GM12878 (cell line): ENCODE measurements at regions not wholly inside any gene's neighbourhood (a gene's known extent, or its start where the extent isn't known, plus 50 kb on each side); places are given as distances from the start of the nearest gene placed in this dataset.

Experiments used
- ATF7 ChIP-seq: fragments of 450-650 bp; IDR thresholded peaks from 2 replicates; pipeline ENCODE4 v1.6.1; 2016; ENCODE audit warnings: low read depth, mild to moderate bottlenecking
- CTCF ChIP-seq, 3 experiments: IDR thresholded peaks in 2 of 3; conservative IDR thresholded peaks in 1 of 3; 2 replicates each; pipeline ENCODE4 v1.5.1; 2011; ENCODE audit warnings: low read depth in 3 of 3, low read length in 3 of 3, mild to moderate bottlenecking in 3 of 3, control low read depth in 2 of 3, moderate library complexity in 2 of 3, inconsistent platforms in 1 of 3, mixed read lengths in 1 of 3; ENCODE audit not compliant: control insufficient read depth in 2 of 3, insufficient read depth in 1 of 3; ENCODE audit errors: extremely low read depth in 1 of 3
- EZH2 ChIP-seq: IDR thresholded peaks from 2 replicates; pipeline ENCODE4 v1.6.1; 2012; ENCODE audit warnings: low read depth, mild to moderate bottlenecking, control low read depth, inconsistent platforms, low read length, borderline replicate concordance; ENCODE audit not compliant: control insufficient read depth
- FOXK2 ChIP-seq: fragments of 450-650 bp; IDR thresholded peaks from 2 replicates; pipeline ENCODE4 v1.6.1; 2017; ENCODE audit warnings: mild to moderate bottlenecking, moderate library complexity
- POLR2AphosphoS5 ChIP-seq: IDR thresholded peaks from 2 replicates; pipeline ENCODE4 v1.6.1; 2011; ENCODE audit warnings: mild to moderate bottlenecking, low read length, inconsistent platforms
- SP1 ChIP-seq: IDR thresholded peaks from one replicate; pipeline ENCODE4 v1.6.1; 2011; ENCODE audit warnings: low read depth, low read length
- SRF ChIP-seq, 2 experiments: IDR thresholded peaks; 2 replicates each; pipeline ENCODE4 v1.6.1; 2011; ENCODE audit warnings: low read depth in 2 of 2, low read length in 2 of 2, mild to moderate bottlenecking in 1 of 2, moderate library complexity in 1 of 2
- YY1 ChIP-seq: IDR thresholded peaks from 2 replicates; pipeline ENCODE4 v1.6.1; 2011; ENCODE audit warnings: low read depth, mild to moderate bottlenecking, low read length
- ZNF24 ChIP-seq: fragments of 450-650 bp; IDR thresholded peaks from 2 replicates; pipeline ENCODE4 v1.6.1; 2017; ENCODE audit warnings: antibody characterized with exemption, mild to moderate bottlenecking
- TF ChIP-seq, protein P1 (sequence below): IDR thresholded peaks from 2 replicates; pipeline ENCODE4 v1.6.1; 2011; ENCODE audit warnings: low read depth, low read length, improper control_type of control experiment, borderline replicate concordance

- TF ChIP-seq EZH2 = no peak
- no peak for TF ChIP-seq CTCF (IDR thresholded peaks at IDR 0.05 in 2 of 3, conservative IDR thresholded peaks at IDR 0.05 in 1 of 3; ENCODE audit: control insufficient read depth in 2 of 3, extremely low read depth in 1 of 3, insufficient read depth in 1 of 3, low read depth in 3 of 3, low read length in 3 of 3)
- TF ChIP-seq SP1 = no peak
- TF ChIP-seq YY1 = no peak
- TF ChIP-seq POLR2AphosphoS5 = no peak
- TF ChIP-seq, protein P1, sequence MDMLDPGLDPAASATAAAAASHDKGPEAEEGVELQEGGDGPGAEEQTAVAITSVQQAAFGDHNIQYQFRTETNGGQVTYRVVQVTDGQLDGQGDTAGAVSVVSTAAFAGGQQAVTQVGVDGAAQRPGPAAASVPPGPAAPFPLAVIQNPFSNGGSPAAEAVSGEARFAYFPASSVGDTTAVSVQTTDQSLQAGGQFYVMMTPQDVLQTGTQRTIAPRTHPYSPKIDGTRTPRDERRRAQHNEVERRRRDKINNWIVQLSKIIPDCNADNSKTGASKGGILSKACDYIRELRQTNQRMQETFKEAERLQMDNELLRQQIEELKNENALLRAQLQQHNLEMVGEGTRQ = no peak
- no peak for TF ChIP-seq ZNF24
- no peak for TF ChIP-seq FOXK2
- TF ChIP-seq SRF (IDR thresholded peaks at IDR 0.05; ENCODE audit: low read depth in 2 of 2, low read length in 2 of 2) = no peak
- no peak for TF ChIP-seq ATF7
Observed at GRCh38 chr18:72102412-72102811, 441.7 kb downstream of the CBLN2 start.
